ENCODE measurements at regions not wholly inside any gene's neighbourhood (a gene's known extent, or its start where the extent isn't known, plus 50 kb on each side); places are given as distances from the start of the nearest gene placed in this dataset.

DNA sequence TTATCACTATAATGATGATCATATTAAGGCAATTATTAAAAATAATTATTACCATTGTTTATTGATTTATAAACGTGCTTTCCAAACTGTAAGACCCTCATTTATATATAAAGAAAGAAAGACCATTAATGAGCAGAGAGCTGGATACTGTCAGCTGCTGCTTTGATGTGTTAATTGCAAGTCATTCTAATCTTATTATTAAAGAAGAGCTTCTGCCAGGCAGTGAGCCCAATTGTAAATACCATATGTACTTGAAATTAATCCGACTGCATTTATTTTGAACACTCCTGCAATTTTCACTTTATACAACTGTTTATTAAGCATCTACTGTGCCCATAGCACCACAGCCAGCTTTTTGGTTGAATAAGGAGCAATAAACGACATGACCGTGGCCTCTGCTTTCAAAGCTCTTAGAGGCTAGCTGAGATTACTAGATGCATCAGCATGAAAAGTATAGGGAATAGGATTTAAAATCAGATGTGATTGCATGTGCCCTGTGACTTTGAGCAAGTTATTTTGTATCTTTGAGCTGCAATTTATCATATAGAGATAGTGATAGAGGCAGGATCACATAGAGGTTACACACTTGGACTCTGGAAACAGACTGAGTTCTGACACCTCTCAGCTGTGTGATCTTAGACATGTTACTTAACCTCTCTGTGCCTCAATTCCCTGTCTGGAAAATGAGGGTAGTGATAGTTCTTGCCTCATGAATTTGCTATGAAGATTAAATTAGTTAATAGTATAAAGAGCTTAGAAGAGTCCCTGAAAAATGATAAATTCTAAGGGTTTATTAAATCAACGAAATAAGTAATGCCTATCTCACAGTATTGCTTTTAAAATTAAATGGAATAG, 83.4 kb downstream of the MYCN start:
- TF ChIP-seq SUZ12 (IDR thresholded peaks at IDR 0.05; ENCODE audit: extremely low read depth, insufficient read depth, insufficient read length) (no peak), ZNF274 (IDR thresholded peaks at IDR 0.05; ENCODE audit: low read depth, low read length) (no peak)
